ENCODE measurements at regions not wholly inside any gene's neighbourhood (a gene's known extent, or its start where the extent isn't known, plus 50 kb on each side); places are given as distances from the start of the nearest gene placed in this dataset.

DNA sequence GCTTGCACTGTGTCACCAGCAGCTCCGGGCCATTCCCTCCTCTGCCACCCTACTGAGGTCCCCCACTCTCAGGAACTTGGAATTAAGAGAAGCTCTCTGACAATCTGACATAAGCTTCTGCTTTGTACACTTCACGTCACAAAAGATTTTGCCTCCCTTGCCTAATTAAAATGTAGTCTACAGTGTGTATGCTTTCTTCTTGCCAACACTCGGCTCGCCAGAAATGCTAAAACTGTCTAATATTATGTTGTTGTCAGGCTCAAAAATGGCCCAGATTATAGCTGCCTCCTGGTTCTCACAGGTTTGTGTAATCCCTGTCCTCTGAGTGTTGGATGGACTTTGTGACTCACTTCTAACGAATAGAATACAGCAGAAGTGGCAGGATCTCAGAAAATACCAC, 474.7 kb downstream of the MBD2 start:
- CTCF ChIA-PET, result no interaction called here
- H3K27ac ChIP-seq (ENCODE audit: low read length in 2 of 2), result no peak overlapping the region

DNA sequence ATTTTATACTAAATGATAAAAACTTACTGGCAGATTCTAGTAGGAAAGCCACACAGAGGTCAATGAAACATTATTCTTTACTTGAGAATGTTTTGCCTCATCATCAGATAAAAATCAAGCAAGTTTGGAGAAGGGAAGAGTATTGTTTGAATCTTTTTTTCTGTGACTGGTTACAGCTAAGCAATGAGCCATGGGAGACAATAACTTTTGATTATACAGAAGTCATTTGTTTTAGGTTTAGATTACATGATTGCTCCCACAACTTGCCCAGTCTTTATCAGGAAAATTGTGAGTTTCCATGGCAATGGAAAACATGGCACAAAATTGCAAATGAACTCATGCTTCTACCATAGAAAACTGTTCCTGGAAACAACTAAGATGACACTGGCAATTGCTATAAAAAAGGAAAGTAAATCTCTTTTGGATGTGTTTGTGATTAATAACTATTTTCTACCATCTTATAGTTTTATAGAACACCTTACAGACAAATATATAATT, 476.8 kb downstream of the MBD2 start:
- POLR2A ChIA-PET, result no interaction called here

More for the DNA sequence above, 474.7 kb downstream of the MBD2 start:
- H3K4me3 Mint-ChIP-seq, result no peak overlapping the region
- 92% methylated on average over 3 of the region's 5 CpGs for WGBS (ENCODE audit: insufficient coverage)
- H3K27me3 ChIP-seq (replicated peaks in 1 of 4; ENCODE audit: control extremely low read depth in 1 of 4, control insufficient read depth in 3 of 4, insufficient read depth in 4 of 4, low read length in 3 of 4), result no peaks in the 10 kb centered on the region
- no peaks in the 10 kb centered on the region for H3K9me3 Mint-ChIP-seq (ENCODE audit: insufficient read depth)
- intact Hi-C loops (cut with micrococcal nuclease), result no loop called here
- no peak overlapping the region for H3K4me3 ChIP-seq (ENCODE audit: control extremely low read depth in 1 of 5, extremely low read depth in 1 of 5, insufficient read depth in 1 of 5, low read depth in 2 of 5, low read length in 4 of 5)
- POLR2A ChIA-PET, result no interaction called here
- ATAC-seq (ENCODE audit: low read depth) (no peak), DNase-seq (no peak)
- no peak overlapping the region for H3K4me2 ChIP-seq (replicated peaks; ENCODE audit: low read depth, low read length, poor library complexity, severe bottlenecking)
- H3K27me3 Mint-ChIP-seq, result no peaks in the 10 kb centered on the region
- no peaks in the 10 kb centered on the region for H3K36me3 ChIP-seq (replicated peaks in 1 of 2; ENCODE audit: control extremely low read depth in 1 of 2, control insufficient read depth in 1 of 2, extremely low read depth in 1 of 2, insufficient read depth in 2 of 2, low read length in 1 of 2)
- H2AFZ ChIP-seq (ENCODE audit: insufficient read depth, low read depth, low read length, poor library complexity, severe bottlenecking), result no peak overlapping the region
- H3K79me2 ChIP-seq (ENCODE audit: control insufficient read depth, insufficient read depth, low read length), result no peaks in the 10 kb centered on the region
- H3K9me3 ChIP-seq (ENCODE audit: control extremely low read depth in 1 of 3, control insufficient read depth in 2 of 3, insufficient read depth in 1 of 3, low read length in 2 of 3), result peaks cover 0 to 1% (median 0%) of the 10 kb centered on the region in 3 donors
- H3K4me1 Mint-ChIP-seq, result no peaks in the 10 kb centered on the region
- no peak overlapping the region for H3K27ac Mint-ChIP-seq
- no peaks in the 10 kb centered on the region for H3K4me1 ChIP-seq (ENCODE audit: control insufficient read depth in 2 of 2, insufficient read depth in 2 of 2, low read length in 2 of 2)
- TF ChIP-seq EZH2 (IDR thresholded peaks at IDR 0.05; ENCODE audit: borderline replicate concordance, insufficient read depth, low read depth, low read length, poor library complexity, severe bottlenecking), result no peak
- TF ChIP-seq, protein P1, sequence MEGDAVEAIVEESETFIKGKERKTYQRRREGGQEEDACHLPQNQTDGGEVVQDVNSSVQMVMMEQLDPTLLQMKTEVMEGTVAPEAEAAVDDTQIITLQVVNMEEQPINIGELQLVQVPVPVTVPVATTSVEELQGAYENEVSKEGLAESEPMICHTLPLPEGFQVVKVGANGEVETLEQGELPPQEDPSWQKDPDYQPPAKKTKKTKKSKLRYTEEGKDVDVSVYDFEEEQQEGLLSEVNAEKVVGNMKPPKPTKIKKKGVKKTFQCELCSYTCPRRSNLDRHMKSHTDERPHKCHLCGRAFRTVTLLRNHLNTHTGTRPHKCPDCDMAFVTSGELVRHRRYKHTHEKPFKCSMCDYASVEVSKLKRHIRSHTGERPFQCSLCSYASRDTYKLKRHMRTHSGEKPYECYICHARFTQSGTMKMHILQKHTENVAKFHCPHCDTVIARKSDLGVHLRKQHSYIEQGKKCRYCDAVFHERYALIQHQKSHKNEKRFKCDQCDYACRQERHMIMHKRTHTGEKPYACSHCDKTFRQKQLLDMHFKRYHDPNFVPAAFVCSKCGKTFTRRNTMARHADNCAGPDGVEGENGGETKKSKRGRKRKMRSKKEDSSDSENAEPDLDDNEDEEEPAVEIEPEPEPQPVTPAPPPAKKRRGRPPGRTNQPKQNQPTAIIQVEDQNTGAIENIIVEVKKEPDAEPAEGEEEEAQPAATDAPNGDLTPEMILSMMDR (IDR thresholded peaks at IDR 0.05), result no peak
- no peak overlapping the region for H3K9ac ChIP-seq (ENCODE audit: low read length)
- H4K20me1 ChIP-seq (ENCODE audit: control insufficient read depth, insufficient read depth, low read length, poor library complexity, severe bottlenecking), result no peaks in the 10 kb centered on the region

More for the DNA sequence above, 476.8 kb downstream of the MBD2 start:
- no peaks in the 10 kb centered on the region for H3K79me2 ChIP-seq (ENCODE audit: control insufficient read depth, insufficient read depth, low read length)
- intact Hi-C loops (cut with micrococcal nuclease), result no loop called here
- TF ChIP-seq EZH2 (IDR thresholded peaks at IDR 0.05; ENCODE audit: borderline replicate concordance, insufficient read depth, low read depth, low read length, poor library complexity, severe bottlenecking), result no peak
- TF ChIP-seq, protein P1 (IDR thresholded peaks at IDR 0.05), result no peak
- no peaks in the 10 kb centered on the region for H3K4me1 ChIP-seq (ENCODE audit: control insufficient read depth in 2 of 2, insufficient read depth in 2 of 2, low read length in 2 of 2)
- Mint-ChIP-seq H3K27ac (no peak overlapping the region), H3K27me3 (no peaks in the 10 kb centered on the region), H3K4me3 (no peak overlapping the region), H3K9me3 (ENCODE audit: insufficient read depth) (no peaks in the 10 kb centered on the region), H3K4me1 (no peaks in the 10 kb centered on the region)
- H4K20me1 ChIP-seq (ENCODE audit: control insufficient read depth, insufficient read depth, low read length, poor library complexity, severe bottlenecking), result no peaks in the 10 kb centered on the region
- H3K9ac ChIP-seq (ENCODE audit: low read length), result no peak overlapping the region
- no peak overlapping the region for H3K4me3 ChIP-seq (ENCODE audit: control extremely low read depth in 1 of 5, extremely low read depth in 1 of 5, insufficient read depth in 1 of 5, low read depth in 2 of 5, low read length in 4 of 5)
- CTCF ChIA-PET, result no interaction called here
- no peak overlapping the region for H3K27ac ChIP-seq (ENCODE audit: low read length in 2 of 2)
- peaks cover 0 to 1% (median 0%) of the 10 kb centered on the region in 3 donors for H3K9me3 ChIP-seq (ENCODE audit: control extremely low read depth in 1 of 3, control insufficient read depth in 2 of 3, insufficient read depth in 1 of 3, low read length in 2 of 3)
- H3K36me3 ChIP-seq (replicated peaks in 1 of 2; ENCODE audit: control extremely low read depth in 1 of 2, control insufficient read depth in 1 of 2, extremely low read depth in 1 of 2, insufficient read depth in 2 of 2, low read length in 1 of 2), result no peaks in the 10 kb centered on the region
- H3K4me2 ChIP-seq (replicated peaks; ENCODE audit: low read depth, low read length, poor library complexity, severe bottlenecking), result no peak overlapping the region
- DNase-seq (no peak), ATAC-seq (ENCODE audit: low read depth) (no peak)
- no peaks in the 10 kb centered on the region for H3K27me3 ChIP-seq (replicated peaks in 1 of 4; ENCODE audit: control extremely low read depth in 1 of 4, control insufficient read depth in 3 of 4, insufficient read depth in 4 of 4, low read length in 3 of 4)
- H2AFZ ChIP-seq (ENCODE audit: insufficient read depth, low read depth, low read length, poor library complexity, severe bottlenecking), result no peak overlapping the region

Data from B cell (primary cell).